GM12891 (cell line): ENCODE measurements at regions not wholly inside any gene's neighbourhood (a gene's known extent, or its start where the extent isn't known, plus 50 kb on each side); places are given as distances from the start of the nearest gene placed in this dataset.

ENCODE experiments used
- POLR2A ChIP-seq: IDR thresholded peaks from 2 replicates; pipeline ENCODE4 v1.6.1; 2011; ENCODE audit warnings: low read depth, low read length, control low read depth
- POLR2AphosphoS5 ChIP-seq: IDR thresholded peaks from 2 replicates; pipeline ENCODE4 v1.6.1; 2011; ENCODE audit warnings: low read depth, low read length, control low read depth
- SPI1 ChIP-seq: IDR thresholded peaks from 2 replicates; pipeline ENCODE4 v1.6.1; 2011; ENCODE audit warnings: low read depth, low read length, control low read depth
- TAF1 ChIP-seq: IDR thresholded peaks from 2 replicates; pipeline ENCODE4 v1.6.1; 2011; ENCODE audit warnings: low read depth, low read length, control low read depth

DNA sequence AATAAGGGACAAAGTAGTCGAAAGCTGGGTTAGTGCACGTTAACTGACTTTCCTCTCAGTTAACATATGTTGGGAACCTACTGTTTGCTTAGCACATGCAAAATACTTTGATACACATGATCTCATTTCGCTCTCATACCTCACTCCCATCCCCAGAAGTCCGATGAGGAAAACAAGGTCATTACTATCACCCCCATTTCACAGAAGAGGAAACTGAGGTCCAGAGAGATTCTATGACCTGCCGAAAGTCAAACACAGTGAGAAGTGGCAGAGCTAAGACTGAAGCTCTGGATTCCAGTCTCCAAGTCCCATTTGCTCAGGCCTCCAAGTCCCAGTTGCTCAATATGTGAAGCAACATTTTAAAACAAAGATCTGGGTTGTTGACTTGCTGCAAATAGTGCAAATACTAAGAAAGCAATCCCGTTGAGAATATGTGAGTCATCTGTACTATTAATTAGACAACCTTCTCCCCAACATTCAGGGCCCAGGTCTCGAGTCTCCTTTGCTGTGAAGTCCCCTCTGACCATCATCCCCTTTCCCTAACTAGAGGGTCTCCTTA lies 170.6 kb upstream of the PWP1 start:
- TF ChIP-seq POLR2A (no peak), POLR2AphosphoS5 (no peak), TAF1 (no peak), SPI1 (no peak)
